GM12878 (cell line): ENCODE measurements at regions not wholly inside any gene's neighbourhood (a gene's known extent, or its start where the extent isn't known, plus 50 kb on each side); places are given as distances from the start of the nearest gene placed in this dataset.

ENCODE experiments used
- ATAC-seq: fragments of 200-7000 bp; cut with Tn5 transposase; 3 replicates; pipeline ENCODE4 v1.9.1; 2020; ENCODE audit warnings: mild to moderate bottlenecking, moderate library complexity
- BruUV-seq: library from RNA; stranded (reverse); fragments of 400-500 nt; replicated peaks from 2 replicates; lab custom pipeline; 2021; lab: Mats Ljungman, UMichigan
- CTCF ChIA-PET: fragments of 300-600 bp; sonication (Branson Sonifier 250); formaldehyde crosslinking; extraction: SDS; loops from one replicate; lab custom pipeline; 2021; ENCODE audit warnings: inconsistent platforms; lab: Yijun Ruan, JAX
- POLR2A ChIA-PET: fragments of 350-600 bp; formaldehyde crosslinking; extraction: SDS; loops from one replicate; lab custom pipeline; 2021; ENCODE audit warnings: inconsistent platforms; lab: Charles Lee
- RAD21 ChIA-PET: fragments of 300-600 bp; sonication (Branson Sonifier 250); formaldehyde crosslinking; loops from one replicate; lab custom pipeline; 2023; ENCODE audit warnings: antibody characterized with exemption; ENCODE audit not compliant: unreplicated experiment; lab: Charles Lee
- SMC1A ChIA-PET: fragments of 300-600 bp; sonication (Branson Sonifier 250); formaldehyde crosslinking; loops from one replicate; lab custom pipeline; 2023; ENCODE audit not compliant: unreplicated experiment, uncharacterized antibody; lab: Charles Lee
- DNase-seq: peaks from one replicate; pipeline ENCODE4 v3.0.0-alpha.2; 2011; ENCODE audit warnings: low read depth, low spot score
- FAIRE-seq: peaks from 3 replicates; lab custom pipeline; 2011; peaks lifted over from hg19 to GRCh38; lab: Jason Lieb, UNC
- H2AFZ ChIP-seq: 2 replicates; pipeline ENCODE4 v1.6.0; 2011; ENCODE audit warnings: low read depth, low read length, control low read depth; ENCODE audit not compliant: control insufficient read depth
- H3K27ac ChIP-seq: 2 replicates; pipeline ENCODE4 v1.5.1; 2011; ENCODE audit warnings: control low read depth; ENCODE audit not compliant: control insufficient read depth, insufficient read depth
- H3K27me3 ChIP-seq, 2 experiments: replicated peaks in 1 of 2; 2 replicates each; pipeline versions ENCODE4 v1.6.0 to v1.6.1; 2011; ENCODE audit warnings: low read length in 1 of 2; ENCODE audit not compliant: control insufficient read depth in 2 of 2, insufficient read depth in 2 of 2
- H3K36me3 ChIP-seq, 2 experiments: 2 replicates each; pipeline ENCODE4 v1.5.1; 2011; ENCODE audit warnings: low read length in 1 of 2; ENCODE audit not compliant: control insufficient read depth in 2 of 2, insufficient read depth in 2 of 2
- H3K4me1 ChIP-seq: 2 replicates; pipeline ENCODE4 v1.6.1; 2011; ENCODE audit warnings: mild to moderate bottlenecking, low read length, moderate library complexity, mixed read lengths; ENCODE audit not compliant: control insufficient read depth, insufficient read depth
- H3K4me2 ChIP-seq: 2 replicates; pipeline ENCODE4 v1.6.0; 2011; ENCODE audit warnings: control low read depth; ENCODE audit not compliant: control insufficient read depth, insufficient read depth
- H3K4me3 ChIP-seq: fragments of 200-600 bp; sonication (generic); 2 replicates; pipeline ENCODE4 v1.5.1; 2016
- H3K79me2 ChIP-seq: 2 replicates; pipeline ENCODE4 v1.6.0; 2011; ENCODE audit warnings: low read length; ENCODE audit not compliant: control insufficient read depth, insufficient read depth
- H3K9ac ChIP-seq: 2 replicates; pipeline ENCODE4 v1.8.0; 2011; ENCODE audit warnings: low read length, control low read depth, mixed read lengths; ENCODE audit not compliant: control insufficient read depth, insufficient read depth
- H3K9me3 ChIP-seq: replicated peaks from 3 replicates; pipeline ENCODE4 v1.5.1; 2011; ENCODE audit warnings: mild to moderate bottlenecking, low read length; ENCODE audit not compliant: control insufficient read depth, insufficient read depth
- H4K20me1 ChIP-seq: 2 replicates; pipeline ENCODE4 v1.6.0; 2011; ENCODE audit not compliant: control insufficient read depth, insufficient read depth
- CBX3 ChIP-seq: fragments of 200-600 bp; sonication (generic); IDR thresholded peaks from 2 replicates; pipeline ENCODE4 v1.6.1; 2016; ENCODE audit warnings: low read depth, borderline replicate concordance
- EP300 ChIP-seq, 2 experiments: fragments of 150-350 bp in 1 of 2; IDR thresholded peaks; 2 replicates each; pipeline ENCODE4 v1.6.1; 2011 to 2012; ENCODE audit warnings: low read depth in 2 of 2, low read length in 2 of 2, borderline replicate concordance in 1 of 2, improper control_type of control experiment in 1 of 2, inconsistent platforms in 1 of 2; ENCODE audit not compliant: control insufficient read depth in 1 of 2
- SMAD1 ChIP-seq: fragments of 450-650 bp; IDR thresholded peaks from 2 replicates; pipeline ENCODE4 v1.6.1; 2018; ENCODE audit warnings: mild to moderate bottlenecking, low read depth; ENCODE audit not compliant: partially characterized antibody
- TARDBP ChIP-seq: IDR thresholded peaks from 2 replicates; pipeline ENCODE4 v1.6.1; 2016; ENCODE audit warnings: borderline replicate concordance
- WGBS: methylation state at CpG from one replicate; pipeline ENCODE4 v1.1.6; 2016; ENCODE audit warnings: low lambda C conversion rate; ENCODE audit not compliant: insufficient replicate concordance, insufficient coverage; ENCODE audit errors: missing lambda C conversion rate; 5-methylcytosine and 5-hydroxymethylcytosine counted together
- in situ Hi-C: fragments of 300-500 bp; cut with MboI; formaldehyde crosslinking; loops from 9 replicates; pipeline ENCODE4 v1.14.3; 2018; ENCODE audit warnings: mixed read lengths
- intact Hi-C: fragments of 100-400 bp; cut with micrococcal nuclease; formaldehyde crosslinking; loops from one replicate; pipeline ENCODE4 v1.14.2; 2022; ENCODE audit not compliant: unreplicated experiment
- TF ChIP-seq, protein P1 (sequence below): IDR thresholded peaks from 2 replicates; pipeline ENCODE4 v1.6.1; 2011; ENCODE audit warnings: low read depth, mild to moderate bottlenecking, low read length, moderate library complexity, borderline replicate concordance; ENCODE audit errors: extremely low read depth
- TF ChIP-seq, protein P2 (sequence below): fragments of 450-650 bp; IDR thresholded peaks from 2 replicates; pipeline ENCODE4 v1.6.1; 2018; ENCODE audit warnings: mild to moderate bottlenecking, low read depth, moderate library complexity; ENCODE audit not compliant: partially characterized antibody
- TF ChIP-seq, protein P3 (sequence below): fragments of 450-650 bp; formaldehyde crosslinking; IDR thresholded peaks from 2 replicates; pipeline ENCODE4 v1.4.0; 2022; ENCODE audit warnings: mild to moderate bottlenecking, moderate library complexity

DNA sequence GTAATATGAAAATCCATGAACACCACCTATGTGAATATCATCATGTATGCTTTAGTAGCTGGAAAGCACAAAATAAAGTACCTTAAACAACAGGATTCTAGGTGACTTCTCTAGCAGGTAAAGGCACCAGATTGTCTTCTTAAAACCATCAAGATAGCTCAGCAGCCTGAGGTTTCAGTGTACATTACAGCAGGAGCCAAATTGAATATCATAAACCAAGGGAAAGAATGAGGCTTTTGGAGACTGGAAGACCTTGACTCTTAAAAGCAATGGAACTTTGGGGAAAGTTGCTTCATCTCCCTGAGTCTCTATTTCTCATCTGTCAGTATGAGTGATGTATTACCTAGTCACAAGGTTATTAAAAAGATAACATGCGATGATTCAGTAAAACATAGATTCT is 429.7 kb upstream of the SPHKAP start:
- Histone ChIP-seq H3K4me1 (no peaks in the 10 kb centered on the region), H4K20me1 (no peaks in the 10 kb centered on the region), H3K27me3 (no peaks in the 10 kb centered on the region), H3K9me3 (no peaks in the 10 kb centered on the region), H3K27ac (no peak overlapping the region), H3K4me3 (no peak overlapping the region), H3K36me3 (no peaks in the 10 kb centered on the region), H2AFZ (no peak overlapping the region), H3K4me2 (no peak overlapping the region), H3K9ac (no peak overlapping the region), H3K79me2 (no peaks in the 10 kb centered on the region)
- ATAC-seq = no peak
- no peak for TF ChIP-seq CBX3
- in situ Hi-C loops (no loop called here), intact Hi-C loops (no loop called here)
- 41% methylated on average over 1 of the region's 1 CpG for WGBS
- ChIA-PET RAD21 (interaction anchor here (1.5 kb wide), 1 partner anchor 10 kb away, joined by 3 read pairs; no protein-coding TSS in a partner anchor), POLR2A (no interaction called here), CTCF (no interaction called here), SMC1A (interaction anchor here (2.1 kb wide), 1 partner anchor 11 kb away, joined by 6 read pairs; no protein-coding TSS in a partner anchor)
- DNase-seq = no peak
- no TSS peak for BruUV-seq
- FAIRE-seq = no peak

DNA sequence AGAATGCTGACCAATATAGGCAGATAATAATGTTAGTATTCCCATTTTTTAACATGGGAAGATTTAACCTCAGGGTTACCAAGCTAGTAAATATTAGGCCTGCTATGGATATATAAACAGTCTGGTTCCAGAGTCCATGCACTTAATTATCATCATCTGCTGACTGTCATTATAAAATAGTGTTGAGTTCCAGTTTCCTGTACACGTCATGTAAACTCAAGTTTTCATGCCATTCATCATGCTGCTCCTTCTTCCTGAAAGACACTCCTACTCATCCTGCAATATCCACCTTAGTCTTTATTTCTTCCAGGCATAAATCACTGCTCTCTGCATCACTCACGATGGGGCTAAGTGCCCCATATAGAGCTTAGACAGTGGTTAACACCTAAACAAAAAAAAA is 420.8 kb upstream of the SPHKAP start:
- H3K4me1 ChIP-seq = no peaks in the 10 kb centered on the region
- no peak overlapping the region for H3K27ac ChIP-seq
- SMC1A ChIA-PET = interaction anchor here (0.9 to 2.7 kb wide), 3 partner anchors 11 to 24 kb away, joined by 3 to 8 read pairs (median 3); no protein-coding TSS in a partner anchor
- H3K9ac ChIP-seq = no peak overlapping the region
- intact Hi-C loops (no loop called here), in situ Hi-C loops (no loop called here)
- H3K36me3 ChIP-seq = no peaks in the 10 kb centered on the region
- DNase-seq (no peak), FAIRE-seq (no peak), ATAC-seq (no peak)
- H4K20me1 ChIP-seq = no peaks in the 10 kb centered on the region
- POLR2A ChIA-PET = no interaction called here
- H3K27me3 ChIP-seq = no peaks in the 10 kb centered on the region
- RAD21 ChIA-PET = no interaction called here
- BruUV-seq = no TSS peak
- no peak overlapping the region for H3K4me3 ChIP-seq
- H3K79me2 ChIP-seq = no peaks in the 10 kb centered on the region
- WGBS = 0% methylated on average over 2 of the region's 2 CpGs
- CTCF ChIA-PET = no interaction called here
- no peaks in the 10 kb centered on the region; the same call in 2 of the 3 replicates for H3K9me3 ChIP-seq
- no peak overlapping the region for H2AFZ ChIP-seq
- H3K4me2 ChIP-seq = no peak overlapping the region
- TF ChIP-seq, protein P1, sequence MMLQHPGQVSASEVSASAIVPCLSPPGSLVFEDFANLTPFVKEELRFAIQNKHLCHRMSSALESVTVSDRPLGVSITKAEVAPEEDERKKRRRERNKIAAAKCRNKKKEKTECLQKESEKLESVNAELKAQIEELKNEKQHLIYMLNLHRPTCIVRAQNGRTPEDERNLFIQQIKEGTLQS = no peak
- TF ChIP-seq EP300 (IDR thresholded peaks at IDR 0.05; ENCODE audit: borderline replicate concordance in 1 of 2, control insufficient read depth in 1 of 2, low read depth in 2 of 2, low read length in 2 of 2) (no peak), TARDBP (no peak), SMAD1 (no peak)
- TF ChIP-seq, protein P2, sequence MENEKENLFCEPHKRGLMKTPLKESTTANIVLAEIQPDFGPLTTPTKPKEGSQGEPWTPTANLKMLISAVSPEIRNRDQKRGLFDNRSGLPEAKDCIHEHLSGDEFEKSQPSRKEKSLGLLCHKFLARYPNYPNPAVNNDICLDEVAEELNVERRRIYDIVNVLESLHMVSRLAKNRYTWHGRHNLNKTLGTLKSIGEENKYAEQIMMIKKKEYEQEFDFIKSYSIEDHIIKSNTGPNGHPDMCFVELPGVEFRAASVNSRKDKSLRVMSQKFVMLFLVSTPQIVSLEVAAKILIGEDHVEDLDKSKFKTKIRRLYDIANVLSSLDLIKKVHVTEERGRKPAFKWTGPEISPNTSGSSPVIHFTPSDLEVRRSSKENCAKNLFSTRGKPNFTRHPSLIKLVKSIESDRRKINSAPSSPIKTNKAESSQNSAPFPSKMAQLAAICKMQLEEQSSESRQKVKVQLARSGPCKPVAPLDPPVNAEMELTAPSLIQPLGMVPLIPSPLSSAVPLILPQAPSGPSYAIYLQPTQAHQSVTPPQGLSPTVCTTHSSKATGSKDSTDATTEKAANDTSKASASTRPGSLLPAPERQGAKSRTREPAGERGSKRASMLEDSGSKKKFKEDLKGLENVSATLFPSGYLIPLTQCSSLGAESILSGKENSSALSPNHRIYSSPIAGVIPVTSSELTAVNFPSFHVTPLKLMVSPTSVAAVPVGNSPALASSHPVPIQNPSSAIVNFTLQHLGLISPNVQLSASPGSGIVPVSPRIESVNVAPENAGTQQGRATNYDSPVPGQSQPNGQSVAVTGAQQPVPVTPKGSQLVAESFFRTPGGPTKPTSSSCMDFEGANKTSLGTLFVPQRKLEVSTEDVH = no peak
- TF ChIP-seq, protein P3, sequence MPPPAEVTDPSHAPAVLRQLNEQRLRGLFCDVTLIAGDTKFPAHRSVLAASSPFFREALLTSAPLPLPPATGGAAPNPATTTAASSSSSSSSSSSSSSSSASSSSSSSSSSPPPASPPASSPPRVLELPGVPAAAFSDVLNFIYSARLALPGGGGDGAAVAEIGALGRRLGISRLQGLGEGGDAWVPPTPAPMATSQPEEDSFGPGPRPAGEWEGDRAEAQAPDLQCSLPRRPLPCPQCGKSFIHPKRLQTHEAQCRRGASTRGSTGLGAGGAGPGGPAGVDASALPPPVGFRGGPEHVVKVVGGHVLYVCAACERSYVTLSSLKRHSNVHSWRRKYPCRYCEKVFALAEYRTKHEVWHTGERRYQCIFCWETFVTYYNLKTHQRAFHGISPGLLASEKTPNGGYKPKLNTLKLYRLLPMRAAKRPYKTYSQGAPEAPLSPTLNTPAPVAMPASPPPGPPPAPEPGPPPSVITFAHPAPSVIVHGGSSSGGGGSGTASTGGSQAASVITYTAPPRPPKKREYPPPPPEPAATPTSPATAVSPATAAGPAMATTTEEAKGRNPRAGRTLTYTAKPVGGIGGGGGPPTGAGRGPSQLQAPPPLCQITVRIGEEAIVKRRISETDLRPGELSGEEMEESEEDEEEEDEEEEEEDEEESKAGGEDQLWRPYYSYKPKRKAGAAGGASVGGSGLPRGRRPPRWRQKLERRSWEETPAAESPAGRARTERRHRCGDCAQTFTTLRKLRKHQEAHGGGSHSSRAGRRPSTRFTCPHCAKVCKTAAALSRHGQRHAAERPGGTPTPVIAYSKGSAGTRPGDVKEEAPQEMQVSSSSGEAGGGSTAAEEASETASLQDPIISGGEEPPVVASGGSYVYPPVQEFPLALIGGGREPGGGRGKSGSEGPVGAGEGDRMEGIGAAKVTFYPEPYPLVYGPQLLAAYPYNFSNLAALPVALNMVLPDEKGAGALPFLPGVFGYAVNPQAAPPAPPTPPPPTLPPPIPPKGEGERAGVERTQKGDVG (CRISPR knock-in tag) = no peak
